ENCODE measurements at regions not wholly inside any gene's neighbourhood (a gene's known extent, or its start where the extent isn't known, plus 50 kb on each side); places are given as distances from the start of the nearest gene placed in this dataset.

DNA sequence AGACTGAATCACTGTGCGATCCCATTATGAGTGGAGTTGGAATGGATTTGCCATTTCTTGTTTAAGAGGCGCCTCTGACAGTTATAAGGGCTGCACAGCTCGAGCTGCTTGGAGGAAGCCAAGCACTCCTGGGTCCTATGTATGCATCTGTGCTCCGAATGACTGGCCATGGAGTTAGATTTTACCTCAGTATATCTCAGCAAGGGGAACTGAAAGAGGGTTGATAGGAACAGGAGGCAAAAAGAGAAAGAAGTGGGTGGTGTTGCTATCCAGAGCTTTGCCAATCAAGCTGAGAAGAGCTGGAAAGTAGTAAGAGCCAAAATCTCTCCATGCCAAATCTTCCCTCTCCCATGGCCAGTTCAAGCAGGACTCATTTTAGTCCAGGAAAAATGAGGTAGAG, 632.0 kb upstream of the KIRREL3 start:
- DNase-seq (ENCODE audit: low read depth) = no peak
- H3K4me3 ChIP-seq (replicated peaks; ENCODE audit: low read depth, low read length) = no peak overlapping the region
- TF ChIP-seq, protein P1, sequence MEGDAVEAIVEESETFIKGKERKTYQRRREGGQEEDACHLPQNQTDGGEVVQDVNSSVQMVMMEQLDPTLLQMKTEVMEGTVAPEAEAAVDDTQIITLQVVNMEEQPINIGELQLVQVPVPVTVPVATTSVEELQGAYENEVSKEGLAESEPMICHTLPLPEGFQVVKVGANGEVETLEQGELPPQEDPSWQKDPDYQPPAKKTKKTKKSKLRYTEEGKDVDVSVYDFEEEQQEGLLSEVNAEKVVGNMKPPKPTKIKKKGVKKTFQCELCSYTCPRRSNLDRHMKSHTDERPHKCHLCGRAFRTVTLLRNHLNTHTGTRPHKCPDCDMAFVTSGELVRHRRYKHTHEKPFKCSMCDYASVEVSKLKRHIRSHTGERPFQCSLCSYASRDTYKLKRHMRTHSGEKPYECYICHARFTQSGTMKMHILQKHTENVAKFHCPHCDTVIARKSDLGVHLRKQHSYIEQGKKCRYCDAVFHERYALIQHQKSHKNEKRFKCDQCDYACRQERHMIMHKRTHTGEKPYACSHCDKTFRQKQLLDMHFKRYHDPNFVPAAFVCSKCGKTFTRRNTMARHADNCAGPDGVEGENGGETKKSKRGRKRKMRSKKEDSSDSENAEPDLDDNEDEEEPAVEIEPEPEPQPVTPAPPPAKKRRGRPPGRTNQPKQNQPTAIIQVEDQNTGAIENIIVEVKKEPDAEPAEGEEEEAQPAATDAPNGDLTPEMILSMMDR (IDR thresholded peaks at IDR 0.05; ENCODE audit: low read length, missing control alignments) = no peak

DNA sequence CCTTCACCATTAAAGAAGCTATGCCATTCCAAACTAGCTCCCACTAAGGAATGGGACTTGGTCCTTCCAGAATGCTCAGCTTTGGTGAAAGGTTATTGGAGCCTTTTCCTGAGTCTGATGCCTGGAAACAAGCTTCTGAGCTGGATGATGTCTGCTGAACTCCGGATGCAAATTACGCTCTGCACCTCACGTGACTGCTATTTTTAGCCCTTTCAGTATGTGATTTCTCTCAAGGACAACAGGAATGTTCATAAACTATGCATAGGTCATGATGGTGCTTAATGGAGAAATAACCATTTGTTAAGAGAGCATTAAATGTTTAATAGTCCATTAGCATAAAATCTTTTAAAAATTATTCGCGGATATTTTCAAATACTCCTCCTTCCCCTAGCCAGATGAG, 631.4 kb upstream of the KIRREL3 start:
- no peak overlapping the region for H3K4me3 ChIP-seq (replicated peaks; ENCODE audit: low read depth, low read length)
- TF ChIP-seq, protein P1 (IDR thresholded peaks at IDR 0.05; ENCODE audit: low read length, missing control alignments) = no peak
- no peak for DNase-seq (ENCODE audit: low read depth)

DNA sequence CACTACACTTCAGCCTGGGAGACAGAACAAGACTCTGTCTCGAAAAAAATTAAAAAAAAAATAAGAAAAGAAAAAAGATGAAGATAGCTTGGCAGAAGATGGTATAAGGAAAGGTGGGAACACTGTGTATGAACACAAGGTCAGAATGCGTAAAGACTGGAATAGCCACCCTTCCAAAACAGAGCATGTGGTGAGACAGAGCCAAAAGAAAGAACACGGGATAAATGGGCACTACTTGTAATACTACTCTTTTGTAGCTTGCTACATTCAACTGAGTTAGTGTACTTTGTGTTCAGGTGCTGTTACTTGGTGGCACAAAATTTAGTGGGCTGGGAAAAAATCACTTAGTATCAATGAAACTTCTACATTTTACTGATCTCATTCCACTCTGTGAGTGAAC, 628.6 kb upstream of the KIRREL3 start:
- no peak overlapping the region for H3K4me3 ChIP-seq (replicated peaks; ENCODE audit: low read depth, low read length)
- DNase-seq (ENCODE audit: low read depth) = no peak
- TF ChIP-seq, protein P1 (IDR thresholded peaks at IDR 0.05; ENCODE audit: low read length, missing control alignments) = no peak

DNA sequence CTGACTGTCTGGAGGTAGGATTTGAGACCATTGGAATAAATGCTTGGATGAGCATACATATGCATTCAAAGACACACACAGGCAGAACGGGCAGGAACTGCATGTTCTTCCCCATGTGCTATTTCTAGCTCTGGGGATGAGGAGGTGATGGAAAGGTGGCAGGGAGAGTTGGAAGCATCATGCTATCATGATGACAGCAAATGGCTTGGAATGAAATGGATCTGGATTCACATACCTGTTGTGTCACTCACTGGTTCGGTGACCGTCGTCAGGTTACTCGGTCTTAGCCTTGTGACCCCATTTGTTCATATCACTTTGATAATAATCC, 627.9 kb upstream of the KIRREL3 start:
- DNase-seq (ENCODE audit: low read depth) = no peak
- TF ChIP-seq, protein P1 (IDR thresholded peaks at IDR 0.05; ENCODE audit: low read length, missing control alignments) = no peak
- no peak overlapping the region for H3K4me3 ChIP-seq (replicated peaks; ENCODE audit: low read depth, low read length)

DNA sequence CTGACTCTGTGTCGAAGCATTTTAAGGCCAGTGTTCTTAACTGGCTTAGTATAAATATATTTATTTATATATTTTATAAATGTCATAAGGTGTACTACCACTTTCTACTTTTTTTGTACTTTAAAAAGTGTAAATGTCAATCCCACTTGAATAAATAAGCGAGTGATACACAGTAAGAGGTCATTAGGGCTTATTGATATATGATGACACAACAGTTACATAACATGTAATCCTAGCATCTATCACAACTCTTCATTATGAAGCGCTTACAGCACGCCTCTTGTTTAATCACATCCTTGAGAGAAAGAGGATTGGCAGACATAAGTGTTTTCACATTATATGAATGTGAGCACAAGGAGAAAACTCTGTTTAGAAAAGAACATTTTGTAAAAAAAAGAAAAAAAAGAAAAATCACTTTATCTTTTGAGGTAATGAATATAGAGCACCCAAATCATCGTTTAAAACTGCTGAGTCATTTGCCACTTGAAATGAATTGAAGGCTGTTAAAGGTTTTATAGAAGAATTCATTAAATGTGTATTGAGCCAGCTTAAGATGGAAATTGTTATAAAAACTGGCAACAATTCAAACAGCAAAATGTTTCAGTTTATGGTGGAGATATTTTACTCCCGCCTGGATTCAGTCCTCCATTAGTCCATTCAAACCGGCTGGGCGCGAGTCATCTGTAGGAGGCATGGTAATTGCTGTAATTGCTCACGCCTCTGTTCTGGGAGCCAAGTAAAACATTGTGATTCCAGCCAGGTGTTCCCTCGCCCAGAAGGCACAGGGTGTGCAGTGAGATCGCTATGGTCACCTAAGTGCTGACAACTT, 627.3 kb upstream of the KIRREL3 start:
- H3K4me3 ChIP-seq (replicated peaks; ENCODE audit: low read depth, low read length) = no peak overlapping the region
- TF ChIP-seq, protein P1 (IDR thresholded peaks at IDR 0.05; ENCODE audit: low read length, missing control alignments) = no peak
- no peak for DNase-seq (ENCODE audit: low read depth)

DNA sequence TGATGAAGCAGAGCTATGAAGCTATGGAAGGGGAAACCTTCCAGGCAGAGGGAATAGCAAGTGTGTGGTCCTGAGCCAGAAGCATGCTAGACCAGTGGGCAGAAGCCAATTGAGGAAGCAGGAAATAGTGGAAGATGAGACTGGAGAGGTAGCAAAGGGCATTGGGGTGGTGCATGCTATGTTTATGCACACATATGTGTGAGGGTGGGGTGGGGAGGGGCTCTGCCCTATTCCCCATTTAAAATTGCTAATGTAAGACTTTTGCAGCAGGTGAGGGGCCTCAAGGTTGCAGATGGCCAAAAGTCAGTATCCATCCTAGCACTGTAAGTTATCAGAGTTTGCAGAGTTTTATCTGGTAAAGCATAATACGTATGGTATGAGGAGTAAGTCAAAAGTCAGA, 626.6 kb upstream of the KIRREL3 start:
- no peak for DNase-seq (ENCODE audit: low read depth)
- TF ChIP-seq, protein P1 (IDR thresholded peaks at IDR 0.05; ENCODE audit: low read length, missing control alignments) = no peak
- H3K4me3 ChIP-seq (replicated peaks; ENCODE audit: low read depth, low read length) = no peak overlapping the region

DNA sequence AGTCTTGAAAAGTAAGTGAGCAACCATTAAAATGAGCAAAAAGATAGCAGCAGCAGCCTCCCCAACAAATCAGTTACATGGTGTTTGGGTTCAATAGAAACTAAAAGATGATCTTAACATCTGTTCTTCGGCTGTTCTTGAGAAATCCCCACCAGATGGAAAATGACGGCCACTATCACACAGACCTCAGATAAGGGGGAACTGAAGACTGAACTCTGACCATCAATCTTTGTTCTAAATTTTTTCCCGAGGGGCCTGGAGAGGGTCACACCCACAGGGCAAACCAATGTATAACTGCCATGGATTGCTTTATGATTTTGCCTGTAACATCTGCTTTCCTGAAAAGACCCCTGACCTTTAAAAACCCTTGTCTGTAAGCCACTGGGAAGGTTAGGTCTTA, 624.8 kb upstream of the KIRREL3 start:
- TF ChIP-seq, protein P1 (IDR thresholded peaks at IDR 0.05; ENCODE audit: low read length, missing control alignments) = no peak
- no peak overlapping the region for H3K4me3 ChIP-seq (replicated peaks; ENCODE audit: low read depth, low read length)
- no peak for DNase-seq (ENCODE audit: low read depth)

Data from fibroblast of pulmonary artery (primary cell).